AG04450 (cell line): ENCODE measurements at regions not wholly inside any gene's neighbourhood (a gene's known extent, or its start where the extent isn't known, plus 50 kb on each side); places are given as distances from the start of the nearest gene placed in this dataset.

Experiments used
- CTCF ChIA-PET: fragments of 300-600, 350-600 bp; formaldehyde crosslinking; extraction: SDS; loops from one replicate; lab custom pipeline; 2022; ENCODE audit warnings: antibody characterized with exemption, inconsistent platforms; lab: Charles Lee
- POLR2A ChIA-PET: fragments of 350-600 bp; formaldehyde crosslinking; extraction: SDS; loops from one replicate; lab custom pipeline; 2021; ENCODE audit warnings: antibody characterized with exemption, inconsistent platforms; lab: Yijun Ruan, JAX
- DNase-seq: peaks from one replicate; pipeline ENCODE4 v3.0.0-alpha.2; 2011; ENCODE audit warnings: low read depth, low spot score
- H3K27ac ChIP-seq: one replicate; pipeline ENCODE4 v1.5.1; 2012; ENCODE audit warnings: low read depth, low read length, control low read depth
- H3K27me3 ChIP-seq: one replicate; pipeline ENCODE4 v1.6.0; 2012; ENCODE audit warnings: low read length; ENCODE audit not compliant: control insufficient read depth, insufficient read depth
- H3K4me3 ChIP-seq: 2 replicates; pipeline ENCODE4 v1.5.1; 2011; ENCODE audit warnings: mild to moderate bottlenecking, low read depth, low read length, control low read depth
- H3K9me3 ChIP-seq: 2 replicates; pipeline ENCODE4 v1.5.1; 2012; ENCODE audit warnings: low read length; ENCODE audit not compliant: control insufficient read depth, insufficient read depth
- TF ChIP-seq, protein P1 (sequence below): IDR thresholded peaks from 2 replicates; pipeline ENCODE4 v1.5.1; 2011; ENCODE audit warnings: low read depth, low read length, control low read depth, inconsistent platforms

DNA sequence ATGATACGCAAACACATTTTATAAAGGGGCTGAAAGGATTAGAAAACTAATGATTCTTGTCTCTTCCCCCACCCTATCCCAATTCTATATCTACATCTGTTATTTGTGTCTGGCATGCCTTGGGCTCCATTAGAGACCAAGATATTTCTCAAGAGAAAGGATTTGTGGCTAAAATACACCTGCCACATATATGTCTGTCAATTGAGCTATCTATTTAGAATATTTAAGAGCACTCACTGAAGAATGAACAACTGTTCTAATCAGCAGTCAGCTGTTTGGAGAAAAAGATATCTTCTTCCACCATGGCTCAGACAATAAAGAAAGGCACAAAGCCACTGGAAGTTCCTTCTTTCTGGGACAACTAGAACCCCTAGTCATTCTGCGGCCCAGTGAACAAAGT, 61.7 kb upstream of the LRRN1 start:
- ChIA-PET CTCF (no interaction called here), POLR2A (no interaction called here)
- H3K27me3 ChIP-seq = no peaks in the 10 kb centered on the region
- TF ChIP-seq, protein P1, sequence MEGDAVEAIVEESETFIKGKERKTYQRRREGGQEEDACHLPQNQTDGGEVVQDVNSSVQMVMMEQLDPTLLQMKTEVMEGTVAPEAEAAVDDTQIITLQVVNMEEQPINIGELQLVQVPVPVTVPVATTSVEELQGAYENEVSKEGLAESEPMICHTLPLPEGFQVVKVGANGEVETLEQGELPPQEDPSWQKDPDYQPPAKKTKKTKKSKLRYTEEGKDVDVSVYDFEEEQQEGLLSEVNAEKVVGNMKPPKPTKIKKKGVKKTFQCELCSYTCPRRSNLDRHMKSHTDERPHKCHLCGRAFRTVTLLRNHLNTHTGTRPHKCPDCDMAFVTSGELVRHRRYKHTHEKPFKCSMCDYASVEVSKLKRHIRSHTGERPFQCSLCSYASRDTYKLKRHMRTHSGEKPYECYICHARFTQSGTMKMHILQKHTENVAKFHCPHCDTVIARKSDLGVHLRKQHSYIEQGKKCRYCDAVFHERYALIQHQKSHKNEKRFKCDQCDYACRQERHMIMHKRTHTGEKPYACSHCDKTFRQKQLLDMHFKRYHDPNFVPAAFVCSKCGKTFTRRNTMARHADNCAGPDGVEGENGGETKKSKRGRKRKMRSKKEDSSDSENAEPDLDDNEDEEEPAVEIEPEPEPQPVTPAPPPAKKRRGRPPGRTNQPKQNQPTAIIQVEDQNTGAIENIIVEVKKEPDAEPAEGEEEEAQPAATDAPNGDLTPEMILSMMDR = no peak
- H3K9me3 ChIP-seq = peaks cover 37% of the 10 kb centered on the region
- H3K27ac ChIP-seq = no peak overlapping the region
- no peak for DNase-seq
- no peak overlapping the region for H3K4me3 ChIP-seq

DNA sequence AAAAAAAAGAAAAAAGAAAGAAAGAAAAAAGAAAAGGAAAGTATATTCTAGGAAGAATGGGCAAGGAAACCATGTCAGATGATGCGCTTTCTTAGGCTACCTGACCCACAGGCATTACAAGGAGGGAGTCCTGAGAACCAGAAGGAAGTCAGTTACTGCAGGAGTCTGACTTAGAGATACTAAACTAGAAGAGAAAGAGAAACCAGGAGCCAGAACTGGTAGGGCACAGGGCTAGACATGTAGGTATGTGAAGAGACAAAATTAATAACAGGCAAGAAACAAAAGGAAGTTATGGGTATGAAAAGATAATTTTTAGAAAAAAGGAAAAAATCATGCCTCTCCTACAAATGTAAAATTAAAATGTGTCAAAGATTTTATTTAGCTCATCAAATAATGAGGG, 63.3 kb upstream of the LRRN1 start:
- TF ChIP-seq, protein P1 = no peak
- CTCF ChIA-PET = no interaction called here

DNA sequence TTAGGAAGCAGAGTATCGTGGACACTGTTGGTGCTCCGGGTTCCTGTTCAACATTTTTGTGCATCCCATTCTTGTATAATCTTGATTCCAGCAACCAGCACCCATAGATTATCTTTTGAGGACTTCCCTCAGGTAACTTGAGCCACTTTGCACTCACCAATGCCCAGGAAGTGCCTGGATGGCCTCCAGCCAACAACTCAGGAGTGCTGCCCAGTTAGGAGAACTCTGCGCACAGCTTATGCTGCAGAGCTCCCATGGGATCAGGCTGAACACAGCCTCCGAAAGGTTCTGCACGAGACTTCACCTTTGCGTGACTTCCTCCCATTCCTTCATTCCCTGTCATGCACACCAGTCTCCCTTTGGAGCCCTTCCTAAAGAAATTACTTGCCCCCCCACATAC, 64.3 kb upstream of the LRRN1 start:
- no peaks in the 10 kb centered on the region for H3K27me3 ChIP-seq
- peaks cover 27% of the 10 kb centered on the region for H3K9me3 ChIP-seq
- no peak overlapping the region for H3K4me3 ChIP-seq
- CTCF ChIA-PET = no interaction called here
- TF ChIP-seq, protein P1 = no peak
- POLR2A ChIA-PET = no interaction called here
- DNase-seq = no peak
- no peak overlapping the region for H3K27ac ChIP-seq

More for the DNA sequence above, 63.3 kb upstream of the LRRN1 start:
- POLR2A ChIA-PET = no interaction called here
- H3K27me3 ChIP-seq = no peaks in the 10 kb centered on the region
- DNase-seq = no peak
- H3K9me3 ChIP-seq = peaks cover 28% of the 10 kb centered on the region
- H3K4me3 ChIP-seq = no peak overlapping the region
- no peak overlapping the region for H3K27ac ChIP-seq

DNA sequence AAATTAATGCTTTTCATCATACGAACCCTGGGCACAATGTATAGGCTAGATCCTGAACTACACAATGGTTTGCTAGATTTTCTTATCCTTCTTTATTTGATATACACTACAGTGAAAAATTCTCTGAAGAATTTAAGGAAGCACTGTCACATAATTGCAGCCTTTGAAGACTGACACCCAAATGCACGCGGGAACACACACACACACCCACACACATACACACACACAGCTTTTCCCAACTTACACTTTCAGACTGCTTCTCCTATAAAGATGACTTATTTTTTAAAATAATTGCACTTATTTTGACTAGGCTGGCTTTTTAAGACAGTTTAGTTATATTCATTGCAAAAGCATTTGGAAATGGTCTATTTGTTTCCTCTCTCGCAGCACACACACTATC, 70.0 kb upstream of the LRRN1 start:
- H3K4me3 ChIP-seq = no peak overlapping the region
- TF ChIP-seq, protein P1 = no peak
- H3K27me3 ChIP-seq = no peaks in the 10 kb centered on the region
- peaks cover 9% of the 10 kb centered on the region for H3K9me3 ChIP-seq
- ChIA-PET POLR2A (no interaction called here), CTCF (no interaction called here)
- H3K27ac ChIP-seq = no peak overlapping the region
- DNase-seq = no peak

DNA sequence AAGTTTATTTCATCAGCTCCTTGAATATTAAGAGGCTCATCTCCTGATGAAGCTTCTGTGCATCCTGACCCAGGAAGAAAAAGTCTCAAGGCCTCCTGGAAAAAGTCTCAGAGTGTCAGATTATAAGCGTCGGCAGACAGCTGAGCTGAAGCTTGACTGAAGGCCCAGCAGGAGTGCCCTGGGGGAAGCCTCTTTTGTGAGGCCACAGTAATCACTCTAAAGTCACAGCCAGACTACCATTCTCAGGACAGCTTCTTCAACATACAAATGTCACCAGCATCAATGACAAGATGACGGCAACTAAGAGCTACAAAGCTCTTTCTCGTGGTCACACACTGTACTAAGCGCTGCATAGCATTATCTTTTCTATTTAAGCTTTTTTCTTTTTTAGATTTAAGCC, 72.7 kb upstream of the LRRN1 start:
- H3K27me3 ChIP-seq = no peaks in the 10 kb centered on the region
- peaks cover 6% of the 10 kb centered on the region for H3K9me3 ChIP-seq
- ChIA-PET POLR2A (no interaction called here), CTCF (no interaction called here)
- TF ChIP-seq, protein P1 = no peak
- no peak overlapping the region for H3K4me3 ChIP-seq
- no peak overlapping the region for H3K27ac ChIP-seq
- DNase-seq = no peak
